OCI-LY1 (cell line): ENCODE measurements at regions not wholly inside any gene's neighbourhood (a gene's known extent, or its start where the extent isn't known, plus 50 kb on each side); places are given as distances from the start of the nearest gene placed in this dataset.

ENCODE experiments used
- H2AFZ ChIP-seq: fragments of 200-600 bp; sonication (generic), shearing (Covaris generic); 2 replicates; pipeline ENCODE4 v1.6.0; 2014; ENCODE audit warnings: antibody characterized with exemption, mild to moderate bottlenecking, low read length
- H3F3A ChIP-seq: fragments of 200-600 bp; sonication (generic), shearing (Covaris generic); 2 replicates; pipeline ENCODE4 v1.6.0; 2014; ENCODE audit warnings: mild to moderate bottlenecking, antibody characterized with exemption, low read length, moderate library complexity; ENCODE audit not compliant: insufficient read depth
- H3K27ac ChIP-seq: fragments of 200-600 bp; sonication (generic); 2 replicates; pipeline ENCODE4 v1.5.1; 2014; ENCODE audit warnings: low read length, mixed run types, mild to moderate bottlenecking, low read depth; ENCODE audit not compliant: poor library complexity, severe bottlenecking
- H3K27me3 ChIP-seq: fragments of 200-600 bp; sonication (generic); 2 replicates; pipeline ENCODE4 v1.6.0; 2014; ENCODE audit warnings: antibody characterized with exemption, mild to moderate bottlenecking, low read length, moderate library complexity; ENCODE audit not compliant: insufficient read depth
- H3K36me3 ChIP-seq: fragments of 200-600 bp; sonication (generic); 2 replicates; pipeline ENCODE4 v1.6.1; 2014; ENCODE audit warnings: mild to moderate bottlenecking, antibody characterized with exemption, low read length, moderate library complexity, mixed read lengths; ENCODE audit not compliant: insufficient read depth
- H3K4me1 ChIP-seq: fragments of 200-600 bp; sonication (generic); 2 replicates; pipeline ENCODE4 v1.5.1; 2014; ENCODE audit warnings: mild to moderate bottlenecking, low read length, moderate library complexity; ENCODE audit not compliant: insufficient read depth, severe bottlenecking
- H3K4me2 ChIP-seq: fragments of 200-600 bp; sonication (generic), shearing (Covaris generic); 2 replicates; pipeline ENCODE4 v1.6.1; 2014; ENCODE audit warnings: low read length
- H3K4me3 ChIP-seq: fragments of 200-600 bp; sonication (generic); 2 replicates; pipeline ENCODE4 v1.5.1; 2014; ENCODE audit warnings: low read length, low read depth, mild to moderate bottlenecking, mixed read lengths; ENCODE audit not compliant: poor library complexity, severe bottlenecking
- H3K79me2 ChIP-seq: fragments of 200-600 bp; shearing (Covaris generic); 2 replicates; pipeline ENCODE4 v1.6.1; 2016; ENCODE audit warnings: mixed run types, low read length, mixed read lengths; ENCODE audit not compliant: insufficient read depth
- H3K9ac ChIP-seq: fragments of 200-600 bp; sonication (generic), shearing (Covaris generic); 2 replicates; pipeline ENCODE4 v1.6.1; 2014; ENCODE audit warnings: mild to moderate bottlenecking, low read length, mixed read lengths
- H3K9me2 ChIP-seq: fragments of 200-600 bp; sonication (generic), shearing (Covaris generic); 2 replicates; pipeline ENCODE4 v1.6.1; 2014; ENCODE audit warnings: low read depth, mild to moderate bottlenecking, low read length, mixed read lengths
- H3K9me3 ChIP-seq: fragments of 200-600 bp; shearing (Covaris generic); 2 replicates; pipeline ENCODE4 v1.6.1; 2014; ENCODE audit warnings: low read length, mixed read lengths
- H4K20me1 ChIP-seq: fragments of 200-600 bp; sonication (generic), shearing (Covaris generic); 2 replicates; pipeline ENCODE4 v1.6.0; 2016; ENCODE audit warnings: mild to moderate bottlenecking, low read length; ENCODE audit not compliant: insufficient read depth
- CTCF ChIP-seq: fragments of 200-600 bp; sonication (generic), shearing (Covaris generic); IDR thresholded peaks from 2 replicates; pipeline ENCODE4 v1.5.1; 2017; ENCODE audit warnings: mild to moderate bottlenecking, antibody characterized with exemption, low read length, moderate library complexity, mixed read lengths
- EZH2 ChIP-seq: fragments of 200-600 bp; sonication (generic), shearing (Covaris generic); IDR thresholded peaks from 2 replicates; pipeline ENCODE4 v1.8.0; 2017; ENCODE audit warnings: borderline replicate concordance, mixed run types, mild to moderate bottlenecking, antibody characterized with exemption, low read length, moderate library complexity, mixed read lengths

- Histone ChIP-seq H3K27ac (no peak overlapping the region), H3K9me2 (no peaks in the 10 kb centered on the region), H3K36me3 (no peaks in the 10 kb centered on the region), H3K9ac (no peak overlapping the region), H2AFZ (no peak overlapping the region), H3K79me2 (no peaks in the 10 kb centered on the region), H3K4me3 (no peak overlapping the region), H3K27me3 (no peaks in the 10 kb centered on the region), H3K4me2 (no peak overlapping the region), H3K4me1 (no peaks in the 10 kb centered on the region), H3K9me3 (no peaks in the 10 kb centered on the region), H4K20me1 (no peaks in the 10 kb centered on the region), H3F3A (no peaks in the 10 kb centered on the region)
- TF ChIP-seq EZH2 = no peak
- TF ChIP-seq CTCF = no peak
Measured at GRCh38 chr4:163959932-163960331, 465.4 kb downstream of the TMA16 start.

DNA sequence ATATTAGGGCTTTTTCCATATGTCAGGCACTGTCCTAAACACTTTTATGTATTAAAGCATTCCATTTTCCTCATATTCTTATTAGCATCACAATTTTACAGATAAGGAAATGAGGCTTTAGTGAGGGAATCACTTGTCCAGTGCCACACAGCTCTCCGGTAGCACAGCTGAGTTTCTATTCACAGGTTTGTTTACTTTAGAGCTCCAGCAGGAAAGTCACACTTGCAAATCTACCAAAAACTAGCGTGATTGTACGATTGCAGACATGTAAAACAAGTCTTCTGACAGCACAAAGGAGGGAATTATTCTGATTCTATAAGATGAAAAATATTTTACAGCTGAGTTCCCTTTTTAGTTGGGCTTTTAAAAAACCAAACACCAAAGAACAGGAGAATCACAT lies 472.1 kb downstream of the TMA16 start:
- Histone ChIP-seq H3K9me2 (no peaks in the 10 kb centered on the region), H3K27ac (no peak overlapping the region), H3K4me3 (no peak overlapping the region), H3K4me2 (no peak overlapping the region), H3K9me3 (no peaks in the 10 kb centered on the region), H3K9ac (no peak overlapping the region), H3K4me1 (no peaks in the 10 kb centered on the region), H3K27me3 (no peaks in the 10 kb centered on the region), H3K79me2 (no peaks in the 10 kb centered on the region), H2AFZ (no peak overlapping the region), H3K36me3 (no peaks in the 10 kb centered on the region), H3F3A (no peaks in the 10 kb centered on the region), H4K20me1 (no peaks in the 10 kb centered on the region)
- no peak for TF ChIP-seq EZH2
- no peak for TF ChIP-seq CTCF

DNA sequence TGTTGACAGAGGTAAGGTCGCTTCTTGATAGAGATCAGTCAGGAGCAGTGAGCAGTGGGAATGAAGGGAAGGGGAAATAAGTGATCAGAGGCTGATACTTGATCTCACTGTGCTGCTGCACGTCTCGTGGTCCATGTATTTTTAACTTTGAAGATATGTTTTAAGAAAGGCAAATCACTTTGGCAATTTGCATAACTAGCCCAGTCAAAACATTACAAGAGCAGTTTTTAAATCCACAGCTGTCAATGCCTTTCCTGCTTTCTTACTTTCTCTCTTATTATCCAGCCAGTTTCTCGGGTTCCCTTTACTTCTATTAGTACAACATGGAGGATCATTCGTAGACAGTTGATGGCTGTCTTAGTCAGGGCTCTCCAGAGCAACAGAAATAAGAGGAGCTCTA lies 472.8 kb downstream of the TMA16 start:
- Histone ChIP-seq H3K4me3 (no peak overlapping the region), H2AFZ (no peak overlapping the region), H3F3A (no peaks in the 10 kb centered on the region), H4K20me1 (no peaks in the 10 kb centered on the region), H3K27ac (no peak overlapping the region), H3K9ac (no peak overlapping the region), H3K27me3 (no peaks in the 10 kb centered on the region), H3K4me2 (no peak overlapping the region), H3K79me2 (no peaks in the 10 kb centered on the region), H3K36me3 (no peaks in the 10 kb centered on the region), H3K9me2 (no peaks in the 10 kb centered on the region), H3K9me3 (no peaks in the 10 kb centered on the region), H3K4me1 (no peaks in the 10 kb centered on the region)
- TF ChIP-seq EZH2 (no peak), CTCF (no peak)
